Anterior cingulate cortex (tissue), 58 donors: ENCODE measurements at regions not wholly inside any gene's neighbourhood (a gene's known extent, or its start where the extent isn't known, plus 50 kb on each side); places are given as distances from the start of the nearest gene placed in this dataset.

Source experiments
- DNase-seq, 58 donors: peaks; one replicate each; lab custom pipeline; 2025; lab: John Stamatoyannopoulos, UW

GRCh38 chr16:48011466-48011865 is 144.3 kb downstream of the ABCC12 start:
- DNase-seq = no peak

- no peak for DNase-seq
Observed at GRCh38 chr16:48008011-48008525, 147.7 kb downstream of the ABCC12 start.

GRCh38 chr16:48004141-48004695 is 151.6 kb downstream of the ABCC12 start:
- peak in 3 of 58 donors; percentile 15 to 33 (median 30) for DNase-seq

- DNase-seq = no peak
Observed at GRCh38 chr16:48003206-48003907, 152.4 kb downstream of the ABCC12 start.

- no peak for DNase-seq
Observed at GRCh38 chr16:48001324-48001895, 154.4 kb downstream of the ABCC12 start.

- DNase-seq = no peak
Observed at GRCh38 chr16:48000622-48001021, 155.2 kb downstream of the ABCC12 start.

GRCh38 chr16:47999595-47999994 is 156.2 kb downstream of the ABCC12 start:
- no peak for DNase-seq

GRCh38 chr16:47995354-47995753 is 160.4 kb downstream of the ABCC12 start:
- no peak for DNase-seq

- DNase-seq = no peak
Observed at GRCh38 chr16:47991491-47991890, 164.3 kb downstream of the ABCC12 start.

GRCh38 chr16:47990676-47991075 is 165.1 kb downstream of the ABCC12 start:
- DNase-seq = no peak

GRCh38 chr16:47987136-47987535 is 168.7 kb downstream of the ABCC12 start:
- no peak for DNase-seq

GRCh38 chr16:47986031-47986430 is 169.8 kb downstream of the ABCC12 start:
- no peak for DNase-seq

- no peak for DNase-seq
Observed at GRCh38 chr16:47984669-47985068, 171.1 kb downstream of the ABCC12 start.

- no peak for DNase-seq
Observed at GRCh38 chr16:47983999-47984580, 171.7 kb downstream of the ABCC12 start.

- no peak for DNase-seq
Observed at GRCh38 chr16:47980212-47980611, 175.6 kb downstream of the ABCC12 start.

- DNase-seq = peak in 2 of 58 donors; percentile 24 to 44
Observed at GRCh38 chr16:47979616-47980182, 176.1 kb downstream of the ABCC12 start.

- no peak for DNase-seq
Observed at GRCh38 chr16:47979164-47979520, 176.7 kb downstream of the ABCC12 start.

GRCh38 chr16:47978491-47979163 is 177.2 kb downstream of the ABCC12 start:
- DNase-seq = no peak

- DNase-seq = no peak
Observed at GRCh38 chr16:47977802-47978201, 178.0 kb downstream of the ABCC12 start.

- peak in 1 of 58 donors; percentile 22 for DNase-seq
Observed at GRCh38 chr16:47976636-47977210, 179.1 kb downstream of the ABCC12 start.
